Heart right ventricle (tissue), 16 donors: ENCODE measurements at regions not wholly inside any gene's neighbourhood (a gene's known extent, or its start where the extent isn't known, plus 50 kb on each side); places are given as distances from the start of the nearest gene placed in this dataset.
"Not testable (repeated sequence)": the region's sequence is repeated elsewhere in the genome, so short reads cannot be mapped to it uniquely, and the experiment has no call there.

Source experiments
- ATAC-seq, 8 donors: fragments of 200-7000 bp; cut with Tn5 transposase; one replicate each; pipeline ENCODE4 v1.9.1; 2020; ENCODE audit warnings: mild to moderate bottlenecking in 8 of 8, moderate library complexity in 8 of 8, moderate number of reproducible peaks in 1 of 8
- DNase-seq, 2 donors: peaks; one replicate each; pipeline ENCODE4 v3.0.0-alpha.2; 2020
- H3K27ac ChIP-seq, 10 donors: fragments of 200-600 bp; sonication (generic) in 2 of 10; one replicate each; pipeline versions ENCODE4 v1.5.0 to v1.8.0; 2020 to 2022; ENCODE audit warnings: mild to moderate bottlenecking in 3 of 10
- H3K27me3 ChIP-seq, 7 donors: fragments of 200-600 bp; one replicate each; pipeline ENCODE4 v1.8.0; 2021 to 2022; ENCODE audit warnings: mild to moderate bottlenecking in 2 of 7
- H3K36me3 ChIP-seq, 9 donors: fragments of 200-600 bp; sonication (generic) in 1 of 9; one replicate each; pipeline versions ENCODE4 v1.5.0 to v1.8.0; 2020 to 2022; ENCODE audit warnings: mild to moderate bottlenecking in 2 of 9
- H3K4me1 ChIP-seq, 9 donors: fragments of 200-600 bp; sonication (generic) in 1 of 9; one replicate each; pipeline versions ENCODE4 v1.5.0 to v1.8.0; 2020 to 2022; ENCODE audit warnings: mild to moderate bottlenecking in 4 of 9
- H3K4me3 ChIP-seq, 10 donors: fragments of 200-600 bp; sonication (generic) in 2 of 10; one replicate each; pipeline versions ENCODE4 v1.5.0 to v1.8.0; 2020 to 2022; ENCODE audit warnings: mild to moderate bottlenecking in 7 of 10, moderate library complexity in 2 of 10
- H3K9me3 ChIP-seq, 11 donors: fragments of 200-600 bp in 10 of 11; sonication (generic) in 2 of 11; one replicate each; pipeline versions ENCODE4 v1.5.0 to v1.8.0; 2013 to 2022; ENCODE audit warnings: mild to moderate bottlenecking in 2 of 11, control low read depth in 1 of 11, moderate library complexity in 1 of 11
- CTCF ChIP-seq, 9 donors: fragments of 200-600 bp; sonication (generic) in 2 of 9; IDR thresholded peaks; one replicate each; pipeline versions ENCODE4 v1.5.0 to v1.8.0; 2021 to 2022; ENCODE audit warnings: antibody characterized with exemption in 9 of 9, mild to moderate bottlenecking in 5 of 9, moderate library complexity in 1 of 9
- WGBS, 2 donors: extraction: QIAGEN DNeasy Blood & Tissue Kit; methylation state at CpG; one replicate each; pipeline ENCODE4 v1.1.7; 2013; ENCODE audit warnings: inconsistent platforms in 1 of 2; 5-methylcytosine and 5-hydroxymethylcytosine counted together
- intact Hi-C, 10 donors: fragments of 100-400 bp; cut with DNase I; formaldehyde crosslinking; loops; one replicate each; pipeline versions ENCODE4 v1.11.1 to v1.14.2; 2022
- donor health status: Arrhythmogenic right ventricular cardiomyopathy.
- donor health status: ischemic (EF 13 %, LVEDD 7.1; RV severe dilation, severe dysfunction).
- donor health status: healthy with polysubstance abuse.
- donor health status: DM: no; HTN: yes; CAD: no.
- donor health status: DM: no; HTN: no; CAD: no.
- donor health status: ischemic (EF 25% LVEDD 6.9; RV normal size, moderate dysfunction).
- donor health status: ischemic (EF 25% LVEDD 5.7; RV mildly dilated, moderate dysfunction).
- donor health status: healthy.
- donor health status: DM: yes; HTN: yes; CAD: no.
- donor health status: Ischemic cardiomyopathy.
- donor health status: ischemic (EF 35%, LVEDD 5.7; RV mildly dilated, moderate dysfunction).
- donor health status: nonischemic (EF 11% LVEDD 7.7; RV severe dilation, severe dysfunction).
- donor health status: DM: yes; HTN: yes; CAD: no.
- donor health status: PGD.
- donor health status: ischemic (EF 29% LVEDD 5.4; RV normal size, mild dysfunction).
- donor health status: nonischemic (EF 23%, LVEDD 6.1; RV moderate dilation, normal function).

DNA sequence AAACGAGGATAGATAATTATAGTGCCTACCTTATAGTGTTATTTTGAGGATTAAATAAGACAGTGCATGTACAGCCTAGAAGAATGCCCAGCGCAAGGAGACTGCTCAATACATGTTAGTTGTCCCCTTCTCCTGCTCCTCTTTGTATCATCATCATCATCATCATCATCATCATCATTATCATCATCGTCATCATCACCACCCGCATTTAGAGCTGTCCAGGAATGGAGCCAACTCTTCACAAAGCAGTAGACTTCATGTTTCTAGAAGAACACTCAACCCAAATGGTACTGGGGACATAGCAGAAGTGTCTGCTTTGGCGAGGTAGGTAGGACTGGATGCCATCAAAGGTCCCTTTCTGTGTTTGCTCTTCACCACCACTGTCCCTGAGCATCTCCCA is 116.0 kb downstream of the TRIM43 start:
- 84 to 93% methylated on average over 5 of the region's 5 CpGs for WGBS, 2 donors
- no peaks in the 10 kb centered on the region for H3K27me3 ChIP-seq
- H3K9me3 ChIP-seq = no peaks in the 10 kb centered on the region

GRCh38 chr2:95709831-95710230 is 118.0 kb downstream of the TRIM43 start:
- DNase-seq (no peak), ATAC-seq (no peak)
- Histone ChIP-seq H3K27ac (no peak overlapping the region), H3K4me3 (no peak overlapping the region), H3K9me3 (no peaks in the 10 kb centered on the region), H3K36me3 (no peaks in the 10 kb centered on the region), H3K4me1 (no peaks in the 10 kb centered on the region), H3K27me3 (no peaks in the 10 kb centered on the region)
- intact Hi-C loops = no loop called here
- TF ChIP-seq CTCF (IDR thresholded peaks at IDR 0.05) = no peak

More for the DNA sequence above, 116.0 kb downstream of the TRIM43 start:
- intact Hi-C loops = no loop called here
- no peak for DNase-seq
- H3K4me1 ChIP-seq = no peaks in the 10 kb centered on the region
- ATAC-seq = no peak
- TF ChIP-seq CTCF (IDR thresholded peaks at IDR 0.05) = no peak
- no peak overlapping the region for H3K4me3 ChIP-seq
- no peaks in the 10 kb centered on the region for H3K36me3 ChIP-seq
- H3K27ac ChIP-seq = no peak overlapping the region

- H3K27me3 ChIP-seq, H3K36me3 ChIP-seq, H3K9me3 ChIP-seq, intact Hi-C loops, H3K4me1 ChIP-seq, H3K27ac ChIP-seq, DNase-seq, H3K4me3 ChIP-seq, ATAC-seq: not testable (repeated sequence)
- 61 to 70% methylated on average over 11 of the region's 11 CpGs for WGBS, 2 donors
These were observed 121.8 kb downstream of the TRIM43 start for GRCh38 chr2:95713470-95714177.

GRCh38 chr2:95714398-95714797 is 122.6 kb downstream of the TRIM43 start:
- DNase-seq, H3K4me1 ChIP-seq, H3K4me3 ChIP-seq, H3K9me3 ChIP-seq, H3K27ac ChIP-seq, ATAC-seq, H3K27me3 ChIP-seq, H3K36me3 ChIP-seq, intact Hi-C loops: not testable (repeated sequence)
- WGBS, 2 donors = 84 to 98% methylated on average over 1 of the region's 1 CpG

DNA sequence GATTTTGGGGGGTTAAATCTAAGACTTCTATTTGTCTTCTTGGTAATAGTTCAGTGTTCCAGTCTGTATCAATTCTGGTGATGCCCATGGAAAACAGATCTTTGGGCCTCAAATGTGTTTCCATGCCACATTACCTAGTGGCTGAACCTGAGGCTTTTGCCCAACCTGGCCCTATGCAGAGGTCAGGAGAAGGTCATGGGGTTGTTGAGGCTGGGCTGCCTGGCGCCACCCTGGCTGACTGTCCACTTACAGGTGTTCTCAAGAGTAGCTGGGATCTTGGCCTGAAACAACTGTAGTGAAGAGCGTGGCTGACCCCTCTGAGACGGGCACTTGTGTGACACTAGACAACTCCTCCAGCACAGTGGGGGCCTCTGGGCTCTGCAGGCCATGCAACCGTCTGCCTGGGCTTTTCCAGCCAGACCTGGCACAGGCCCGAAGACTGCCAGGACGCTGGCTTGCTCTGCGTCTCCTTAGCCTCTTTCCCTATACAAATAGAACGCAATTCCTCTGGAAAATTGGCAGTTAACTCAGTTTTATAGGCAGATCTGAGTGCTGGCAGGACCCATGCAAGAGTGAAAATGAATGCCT is 127.8 kb downstream of the TRIM43 start:
- DNase-seq (no peak), ATAC-seq (no peak)
- Histone ChIP-seq H3K9me3 (no peaks in the 10 kb centered on the region), H3K27ac (no peak overlapping the region), H3K36me3 (no peaks in the 10 kb centered on the region), H3K27me3 (no peaks in the 10 kb centered on the region), H3K4me3 (no peak overlapping the region), H3K4me1 (no peaks in the 10 kb centered on the region)
- 90% methylated on average over 8 of the region's 8 CpGs for WGBS, 2 donors
- intact Hi-C loops = no loop called here
- no peak for TF ChIP-seq CTCF (IDR thresholded peaks at IDR 0.05)
